NT2/D1 (cell line): ENCODE measurements at regions not wholly inside any gene's neighbourhood (a gene's known extent, or its start where the extent isn't known, plus 50 kb on each side); places are given as distances from the start of the nearest gene placed in this dataset.

Source experiments
- SUZ12 ChIP-seq: IDR thresholded peaks from 2 replicates; pipeline ENCODE4 v1.6.1; 2011; ENCODE audit not compliant: insufficient read length, insufficient read depth; ENCODE audit errors: extremely low read depth
- YY1 ChIP-seq: IDR thresholded peaks from 2 replicates; pipeline ENCODE4 v1.6.1; 2011; ENCODE audit not compliant: insufficient read length, insufficient read depth

- TF ChIP-seq YY1 (no peak), SUZ12 (no peak)
These were observed 148.8 kb downstream of the TPRA1 start for GRCh38 chr3:127441764-127442163.
